ENCODE measurements at regions not wholly inside any gene's neighbourhood (a gene's known extent, or its start where the extent isn't known, plus 50 kb on each side); places are given as distances from the start of the nearest gene placed in this dataset.
"Not testable (repeated sequence)": the region's sequence is repeated elsewhere in the genome, so short reads cannot be mapped to it uniquely, and the experiment has no call there.

DNA sequence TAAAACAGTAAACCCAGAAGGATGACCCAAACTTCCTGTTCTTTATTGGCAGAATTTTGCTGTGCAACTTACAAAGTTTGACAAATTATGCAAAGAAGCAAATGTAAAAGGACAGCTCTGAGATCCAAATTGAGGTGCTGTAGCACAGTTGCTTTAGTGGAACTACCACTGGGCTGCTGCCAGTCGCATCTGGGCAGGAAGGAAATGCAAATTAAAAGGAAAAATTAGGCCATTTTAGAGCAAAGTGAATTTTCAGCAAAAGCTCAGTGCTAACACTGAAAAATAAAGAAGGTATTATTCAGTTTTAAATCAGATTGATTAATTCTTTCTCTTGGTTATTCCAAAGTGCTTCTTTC is 104.5 kb downstream of the ZMAT3 start:
- DNase-seq = no peak

- DNase-seq = peak; percentile 70
Observed at GRCh38 chr3:178966299-178967176, 105.1 kb downstream of the ZMAT3 start.

GRCh38 chr3:178964551-178964950 is 107.1 kb downstream of the ZMAT3 start:
- DNase-seq = no peak

- DNase-seq = no peak
Observed at GRCh38 chr3:178960918-178961317, 110.7 kb downstream of the ZMAT3 start.

DNA sequence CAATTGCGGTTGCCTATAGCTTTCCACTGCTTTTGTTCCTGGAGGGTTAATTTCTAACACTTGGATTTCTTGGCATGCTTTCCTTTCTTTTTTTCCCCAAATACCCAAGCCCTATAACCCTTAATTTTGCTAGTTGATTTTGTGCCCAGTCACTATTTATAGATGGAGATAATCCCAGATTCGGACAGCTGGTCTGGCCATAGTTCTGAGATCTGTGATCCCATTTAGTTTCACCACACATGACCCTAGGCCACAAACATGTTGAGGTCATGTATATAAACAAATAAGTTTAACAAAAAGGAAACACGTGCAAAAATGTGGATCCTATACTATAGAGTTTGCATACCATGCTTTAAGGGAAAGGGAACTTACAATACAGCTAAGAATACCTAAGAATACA is 111.4 kb downstream of the ZMAT3 start:
- no peak for DNase-seq

GRCh38 chr3:178950676-178951075 is 120.9 kb downstream of the ZMAT3 start:
- DNase-seq = no peak

GRCh38 chr3:178949896-178950295 is 121.7 kb downstream of the ZMAT3 start:
- no peak for DNase-seq

- no peak for DNase-seq
Observed at GRCh38 chr3:178948546-178948945, 123.1 kb downstream of the ZMAT3 start.

GRCh38 chr3:178947738-178948137 is 123.9 kb downstream of the ZMAT3 start:
- DNase-seq = peak; percentile 33

DNA sequence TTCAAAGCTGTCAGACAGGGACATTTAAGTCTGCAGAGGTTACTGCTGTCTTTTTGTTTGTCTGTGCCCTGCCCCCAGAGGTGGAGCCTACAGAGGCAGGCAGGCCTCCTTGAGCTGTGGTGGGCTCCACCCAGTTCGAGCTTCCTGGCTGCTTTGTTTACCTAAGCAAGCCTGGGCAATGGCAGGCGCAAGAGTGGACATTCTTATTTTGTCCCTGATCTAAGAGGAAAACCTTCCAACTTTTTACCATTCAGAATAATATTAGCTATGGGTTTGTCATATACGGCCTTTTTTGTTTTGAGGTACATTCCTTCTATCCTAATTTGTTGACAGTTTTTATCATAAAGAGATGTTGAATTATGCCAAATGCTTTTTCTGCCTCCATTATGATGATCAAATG is 129.3 kb downstream of the ZMAT3 start:
- DNase-seq = not testable (repeated sequence)

DNA sequence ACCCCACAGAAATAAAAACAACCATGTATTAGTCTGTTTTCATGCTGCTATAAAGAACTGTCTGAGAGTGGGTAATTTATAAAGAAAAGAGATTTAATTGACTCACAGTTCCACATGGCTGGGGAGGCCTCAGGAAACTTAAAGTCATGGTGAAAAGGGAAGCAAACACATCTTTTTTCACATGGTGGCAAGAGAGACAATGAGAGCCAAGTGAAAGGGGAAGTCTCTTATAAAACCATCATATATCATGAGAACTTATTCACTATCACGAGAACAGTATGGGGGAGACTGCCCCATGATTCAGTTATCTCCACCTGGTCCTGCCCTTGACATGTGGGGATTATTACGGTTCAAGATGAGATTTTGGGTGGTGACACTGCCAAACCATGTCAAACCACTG is 141.5 kb downstream of the ZMAT3 start:
- no peak for DNase-seq

GRCh38 chr3:178916223-178916622 is 155.4 kb downstream of the ZMAT3 start:
- no peak for DNase-seq

DNA sequence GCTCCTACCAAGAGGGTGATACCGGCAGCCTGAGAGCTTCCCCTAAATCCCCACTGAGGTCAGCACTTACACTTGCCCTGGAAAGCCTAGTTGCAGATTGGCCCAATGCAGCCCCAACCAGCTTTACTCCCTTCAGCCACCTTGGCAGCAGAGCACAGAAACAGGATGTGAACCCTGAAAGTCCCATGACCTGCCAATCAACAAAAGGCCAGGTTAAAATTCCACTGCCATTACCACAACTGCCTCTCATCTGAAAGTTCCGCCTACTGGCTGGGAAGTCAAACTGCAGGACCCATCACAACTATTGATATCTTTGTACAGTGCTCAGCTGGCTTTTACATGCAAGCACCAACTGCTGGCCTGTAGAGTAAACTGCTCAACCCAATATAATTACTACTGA is 156.2 kb downstream of the ZMAT3 start:
- DNase-seq = no peak

- no peak for DNase-seq
Observed at GRCh38 chr3:178907081-178907480, 164.5 kb downstream of the ZMAT3 start.

DNA sequence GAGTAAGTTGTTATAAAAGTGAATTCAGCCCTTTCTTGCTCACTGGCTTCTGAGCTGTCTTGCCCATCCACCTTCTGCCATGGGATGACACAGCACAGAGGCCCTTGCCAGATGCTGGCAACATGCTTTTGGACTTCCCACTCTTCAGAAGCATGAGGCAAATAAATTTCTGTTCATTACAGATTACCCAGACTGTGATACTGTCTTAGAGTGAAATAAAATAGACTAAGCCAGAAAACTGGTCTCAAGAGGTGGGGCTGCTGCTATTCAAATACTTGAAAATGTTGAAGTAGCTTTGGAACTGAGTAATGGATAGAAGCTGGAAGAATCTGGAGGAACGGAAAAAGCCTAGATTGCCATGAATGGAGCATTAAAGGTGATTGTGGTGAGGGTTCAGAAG is 170.4 kb downstream of the ZMAT3 start:
- no peak for DNase-seq

DNA sequence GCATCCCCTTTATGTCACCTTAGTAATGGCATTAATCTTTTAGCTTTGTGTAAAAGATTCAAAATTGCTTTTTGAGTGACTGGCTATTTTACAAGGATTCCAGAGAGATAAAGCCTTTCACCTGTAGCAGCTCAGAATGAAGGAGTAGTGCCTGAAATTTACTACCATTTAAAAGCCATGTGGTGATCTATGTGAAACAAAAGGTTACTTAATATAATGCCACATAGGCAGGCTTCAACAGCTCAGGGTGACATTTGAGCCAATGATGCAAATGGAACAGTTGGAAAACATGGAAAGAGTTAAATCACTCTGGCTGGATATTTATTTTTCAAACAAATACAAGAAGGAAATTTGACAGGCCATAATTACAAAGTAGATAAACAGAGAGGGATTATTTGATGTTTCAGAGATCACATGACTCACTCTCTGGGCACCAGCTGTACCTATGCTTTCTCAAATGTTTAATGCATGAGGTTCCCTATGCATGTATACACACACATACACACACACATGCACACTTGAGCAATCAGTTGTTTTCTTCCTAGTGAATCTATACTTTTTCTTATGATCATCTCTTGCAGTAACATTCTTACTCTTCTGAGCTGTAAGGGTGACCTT is 171.5 kb downstream of the ZMAT3 start:
- DNase-seq = peak; percentile 95

- DNase-seq = no peak
Observed at GRCh38 chr3:178895178-178895789, 176.3 kb downstream of the ZMAT3 start.
